ENCODE measurements at regions not wholly inside any gene's neighbourhood (a gene's known extent, or its start where the extent isn't known, plus 50 kb on each side); places are given as distances from the start of the nearest gene placed in this dataset.

DNA sequence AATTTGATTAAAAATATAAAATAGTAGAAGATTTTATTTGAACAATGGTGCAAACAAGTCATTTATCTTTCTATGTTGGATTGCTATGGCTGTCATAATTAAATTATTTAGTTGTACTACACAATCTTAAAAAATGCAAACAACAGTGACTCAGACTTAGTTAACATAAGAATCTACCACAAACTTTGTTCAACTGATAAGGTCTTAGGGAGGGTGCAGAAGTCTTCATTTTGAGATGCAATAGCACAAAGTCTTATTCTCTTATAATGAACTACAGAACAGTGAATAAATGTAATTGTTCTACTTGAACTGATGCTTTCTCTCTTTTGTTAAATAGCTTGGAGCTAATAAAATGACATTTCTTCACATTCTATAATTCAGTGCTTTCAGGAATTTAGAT lies 482.8 kb upstream of the NAALADL2 start:
- no peak for TF ChIP-seq POLR2A (IDR thresholded peaks at IDR 0.05)
- TF ChIP-seq, protein P1, sequence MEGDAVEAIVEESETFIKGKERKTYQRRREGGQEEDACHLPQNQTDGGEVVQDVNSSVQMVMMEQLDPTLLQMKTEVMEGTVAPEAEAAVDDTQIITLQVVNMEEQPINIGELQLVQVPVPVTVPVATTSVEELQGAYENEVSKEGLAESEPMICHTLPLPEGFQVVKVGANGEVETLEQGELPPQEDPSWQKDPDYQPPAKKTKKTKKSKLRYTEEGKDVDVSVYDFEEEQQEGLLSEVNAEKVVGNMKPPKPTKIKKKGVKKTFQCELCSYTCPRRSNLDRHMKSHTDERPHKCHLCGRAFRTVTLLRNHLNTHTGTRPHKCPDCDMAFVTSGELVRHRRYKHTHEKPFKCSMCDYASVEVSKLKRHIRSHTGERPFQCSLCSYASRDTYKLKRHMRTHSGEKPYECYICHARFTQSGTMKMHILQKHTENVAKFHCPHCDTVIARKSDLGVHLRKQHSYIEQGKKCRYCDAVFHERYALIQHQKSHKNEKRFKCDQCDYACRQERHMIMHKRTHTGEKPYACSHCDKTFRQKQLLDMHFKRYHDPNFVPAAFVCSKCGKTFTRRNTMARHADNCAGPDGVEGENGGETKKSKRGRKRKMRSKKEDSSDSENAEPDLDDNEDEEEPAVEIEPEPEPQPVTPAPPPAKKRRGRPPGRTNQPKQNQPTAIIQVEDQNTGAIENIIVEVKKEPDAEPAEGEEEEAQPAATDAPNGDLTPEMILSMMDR (IDR thresholded peaks at IDR 0.05): no peak

Data from transverse colon (tissue), 3 donors.